ENCODE measurements at regions not wholly inside any gene's neighbourhood (a gene's known extent, or its start where the extent isn't known, plus 50 kb on each side); places are given as distances from the start of the nearest gene placed in this dataset.

DNA sequence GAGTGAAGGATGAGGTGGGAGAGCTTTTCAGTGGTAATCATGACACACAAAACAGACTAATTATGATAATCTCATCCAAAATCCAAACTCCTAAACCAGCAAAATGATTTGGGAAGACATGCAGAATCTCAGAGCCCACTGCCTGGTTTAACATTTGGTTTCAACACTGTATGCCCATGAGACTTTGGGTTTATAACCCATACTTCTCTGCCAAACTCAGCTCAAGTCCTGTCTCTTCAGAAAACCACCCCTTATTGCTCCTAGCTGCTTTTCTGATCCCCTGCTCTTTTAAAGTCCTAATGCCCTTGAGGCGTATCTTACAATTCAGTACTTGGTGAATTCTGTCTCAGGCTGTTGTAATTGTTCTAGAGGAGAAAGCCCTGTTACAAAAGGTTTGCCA lies 593.0 kb upstream of the ID2 start:
- no peaks in the 10 kb centered on the region for H3K27me3 ChIP-seq

DNA sequence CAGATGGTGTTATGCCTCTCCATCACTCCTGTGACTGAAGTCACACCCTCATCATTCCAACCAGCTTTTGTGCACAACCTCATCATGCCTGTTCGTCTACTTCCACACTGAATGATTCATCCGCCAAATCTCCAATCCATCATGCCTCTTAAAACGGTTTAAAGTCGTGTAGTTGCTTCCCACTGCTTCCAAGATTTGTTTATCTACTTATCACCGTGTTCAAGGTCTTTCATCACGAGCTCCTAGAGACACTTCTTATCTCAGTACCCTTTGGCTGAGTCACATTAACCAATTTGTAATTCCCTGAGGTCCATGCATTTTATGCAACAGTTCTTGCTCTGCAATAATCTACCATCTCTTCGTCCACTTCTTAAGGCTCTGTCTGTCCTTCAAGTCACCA lies 592.3 kb upstream of the ID2 start:
- H3K27me3 ChIP-seq, result no peaks in the 10 kb centered on the region
- no peak for DNase-seq (ENCODE audit: low spot score)
- H3K4me3 ChIP-seq, result no peak overlapping the region
- H3K27ac ChIP-seq, result no peak overlapping the region
- no peaks in the 10 kb centered on the region for H3K36me3 ChIP-seq
- H3K9me3 ChIP-seq, result no peaks in the 10 kb centered on the region
- TF ChIP-seq, protein P1, sequence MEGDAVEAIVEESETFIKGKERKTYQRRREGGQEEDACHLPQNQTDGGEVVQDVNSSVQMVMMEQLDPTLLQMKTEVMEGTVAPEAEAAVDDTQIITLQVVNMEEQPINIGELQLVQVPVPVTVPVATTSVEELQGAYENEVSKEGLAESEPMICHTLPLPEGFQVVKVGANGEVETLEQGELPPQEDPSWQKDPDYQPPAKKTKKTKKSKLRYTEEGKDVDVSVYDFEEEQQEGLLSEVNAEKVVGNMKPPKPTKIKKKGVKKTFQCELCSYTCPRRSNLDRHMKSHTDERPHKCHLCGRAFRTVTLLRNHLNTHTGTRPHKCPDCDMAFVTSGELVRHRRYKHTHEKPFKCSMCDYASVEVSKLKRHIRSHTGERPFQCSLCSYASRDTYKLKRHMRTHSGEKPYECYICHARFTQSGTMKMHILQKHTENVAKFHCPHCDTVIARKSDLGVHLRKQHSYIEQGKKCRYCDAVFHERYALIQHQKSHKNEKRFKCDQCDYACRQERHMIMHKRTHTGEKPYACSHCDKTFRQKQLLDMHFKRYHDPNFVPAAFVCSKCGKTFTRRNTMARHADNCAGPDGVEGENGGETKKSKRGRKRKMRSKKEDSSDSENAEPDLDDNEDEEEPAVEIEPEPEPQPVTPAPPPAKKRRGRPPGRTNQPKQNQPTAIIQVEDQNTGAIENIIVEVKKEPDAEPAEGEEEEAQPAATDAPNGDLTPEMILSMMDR (IDR thresholded peaks at IDR 0.05), result no peak
- H3K4me1 ChIP-seq, result no peaks in the 10 kb centered on the region

More for the DNA sequence above, 593.0 kb upstream of the ID2 start:
- Histone ChIP-seq H3K27ac (no peak overlapping the region), H3K9me3 (no peaks in the 10 kb centered on the region), H3K4me3 (no peak overlapping the region), H3K4me1 (no peaks in the 10 kb centered on the region), H3K36me3 (no peaks in the 10 kb centered on the region)
- TF ChIP-seq, protein P1 (IDR thresholded peaks at IDR 0.05), result no peak
- no peak for DNase-seq (ENCODE audit: low spot score)

DNA sequence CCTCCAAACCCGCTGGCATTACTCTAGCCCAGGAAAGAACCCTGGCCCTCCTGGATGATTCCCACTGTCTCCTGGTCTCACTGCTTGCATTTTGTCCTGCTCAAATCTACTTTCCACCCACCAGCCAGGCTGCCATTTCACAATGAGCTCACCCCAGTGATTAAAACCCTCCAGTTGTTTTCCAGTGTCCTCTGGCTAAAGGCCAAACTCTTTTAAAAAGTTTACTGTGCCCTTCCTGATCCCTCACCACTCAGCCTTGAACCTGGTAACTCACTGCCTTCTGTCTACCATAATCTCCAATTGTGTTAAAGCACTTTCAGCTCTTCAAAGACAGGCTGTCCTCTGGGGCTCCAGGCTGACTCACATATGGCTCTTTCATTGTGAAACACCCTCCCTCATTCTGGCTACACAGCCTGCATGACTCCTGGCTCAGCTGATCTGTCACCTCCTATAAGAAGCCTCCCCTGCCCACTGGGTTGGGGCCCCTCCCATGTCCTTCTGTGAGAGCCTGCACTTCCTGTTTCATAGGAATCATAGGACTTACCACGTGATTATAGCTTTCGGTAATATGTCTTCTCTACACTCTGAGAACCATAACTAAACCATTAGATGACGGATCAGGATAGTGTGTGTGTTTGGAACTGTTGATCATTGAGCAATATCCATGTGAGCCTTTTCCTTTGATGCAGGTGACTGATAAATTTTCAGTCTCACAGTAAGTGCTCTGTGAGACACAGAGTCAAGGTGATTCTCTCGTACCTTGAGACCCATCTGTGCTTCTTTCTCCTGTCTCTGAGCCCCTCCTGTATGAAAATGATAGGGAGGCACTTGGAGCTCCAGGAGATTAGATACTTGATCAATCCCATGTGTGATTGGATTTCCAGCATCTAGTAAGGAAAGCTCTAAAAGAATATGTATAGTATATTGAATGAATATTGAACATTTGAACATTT lies 590.8 kb upstream of the ID2 start:
- Histone ChIP-seq H3K27me3 (no peaks in the 10 kb centered on the region), H3K4me1 (no peaks in the 10 kb centered on the region), H3K36me3 (no peaks in the 10 kb centered on the region), H3K4me3 (no peak overlapping the region), H3K27ac (no peak overlapping the region), H3K9me3 (no peaks in the 10 kb centered on the region)
- TF ChIP-seq, protein P1 (IDR thresholded peaks at IDR 0.05), result no peak
- peak; percentile 93 for DNase-seq (ENCODE audit: low spot score)

DNA sequence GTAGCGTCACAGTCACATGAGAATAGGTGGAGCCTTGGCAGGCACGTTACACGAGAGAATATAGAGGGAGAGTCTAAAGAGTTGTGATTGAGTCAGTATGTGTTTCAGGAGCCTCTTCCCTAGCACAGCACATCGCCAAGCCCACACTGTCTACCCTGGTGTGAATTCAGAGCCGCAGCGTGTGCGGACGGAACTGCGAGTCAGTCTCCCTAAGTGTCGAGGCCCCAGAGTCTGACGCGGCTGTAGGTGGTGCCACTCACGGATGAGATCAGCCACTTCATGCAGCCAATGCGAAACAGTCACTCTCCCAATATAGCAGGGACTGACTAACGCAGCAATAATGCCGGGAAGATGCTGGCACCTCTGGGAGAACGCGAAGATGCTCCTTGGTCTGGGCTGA lies 587.3 kb upstream of the ID2 start:
- TF ChIP-seq, protein P1 (IDR thresholded peaks at IDR 0.05), result no peak
- Histone ChIP-seq H3K27me3 (no peaks in the 10 kb centered on the region), H3K36me3 (no peaks in the 10 kb centered on the region), H3K27ac (no peak overlapping the region), H3K9me3 (no peaks in the 10 kb centered on the region), H3K4me1 (no peaks in the 10 kb centered on the region), H3K4me3 (no peak overlapping the region)
- DNase-seq (ENCODE audit: low spot score), result no peak

DNA sequence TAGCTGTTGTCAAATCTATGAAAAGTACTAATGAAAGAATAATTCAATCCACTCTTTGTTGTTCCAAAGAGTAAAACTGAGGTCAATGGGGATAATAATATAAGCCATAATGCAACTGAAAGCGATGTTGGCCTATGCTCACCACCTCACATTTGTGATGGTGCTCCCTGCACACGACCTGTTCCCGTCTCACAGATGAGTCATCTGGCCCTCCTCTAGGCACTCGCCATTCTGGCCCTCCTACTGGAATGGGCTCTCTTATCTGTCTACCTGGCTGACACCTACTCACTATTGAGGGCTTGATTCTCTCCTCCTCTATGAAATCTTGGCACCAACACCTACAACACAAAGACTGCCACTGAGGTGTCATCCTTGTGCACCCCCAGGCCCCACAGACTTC lies 585.9 kb upstream of the ID2 start:
- no peak overlapping the region for H3K4me3 ChIP-seq
- DNase-seq (ENCODE audit: low spot score), result no peak
- no peaks in the 10 kb centered on the region for H3K27me3 ChIP-seq
- no peaks in the 10 kb centered on the region for H3K36me3 ChIP-seq
- no peaks in the 10 kb centered on the region for H3K9me3 ChIP-seq
- TF ChIP-seq, protein P1 (IDR thresholded peaks at IDR 0.05), result no peak
- no peak overlapping the region for H3K27ac ChIP-seq
- no peaks in the 10 kb centered on the region for H3K4me1 ChIP-seq

All from right atrium auricular region (tissue), 2 donors.